NAMALWA (cell line): ENCODE measurements at regions not wholly inside any gene's neighbourhood (a gene's known extent, or its start where the extent isn't known, plus 50 kb on each side); places are given as distances from the start of the nearest gene placed in this dataset.

Experiments
- DNase-seq: peaks from one replicate; pipeline ENCODE4 v3.0.0-alpha.2; 2015; ENCODE audit warnings: low spot score

DNA sequence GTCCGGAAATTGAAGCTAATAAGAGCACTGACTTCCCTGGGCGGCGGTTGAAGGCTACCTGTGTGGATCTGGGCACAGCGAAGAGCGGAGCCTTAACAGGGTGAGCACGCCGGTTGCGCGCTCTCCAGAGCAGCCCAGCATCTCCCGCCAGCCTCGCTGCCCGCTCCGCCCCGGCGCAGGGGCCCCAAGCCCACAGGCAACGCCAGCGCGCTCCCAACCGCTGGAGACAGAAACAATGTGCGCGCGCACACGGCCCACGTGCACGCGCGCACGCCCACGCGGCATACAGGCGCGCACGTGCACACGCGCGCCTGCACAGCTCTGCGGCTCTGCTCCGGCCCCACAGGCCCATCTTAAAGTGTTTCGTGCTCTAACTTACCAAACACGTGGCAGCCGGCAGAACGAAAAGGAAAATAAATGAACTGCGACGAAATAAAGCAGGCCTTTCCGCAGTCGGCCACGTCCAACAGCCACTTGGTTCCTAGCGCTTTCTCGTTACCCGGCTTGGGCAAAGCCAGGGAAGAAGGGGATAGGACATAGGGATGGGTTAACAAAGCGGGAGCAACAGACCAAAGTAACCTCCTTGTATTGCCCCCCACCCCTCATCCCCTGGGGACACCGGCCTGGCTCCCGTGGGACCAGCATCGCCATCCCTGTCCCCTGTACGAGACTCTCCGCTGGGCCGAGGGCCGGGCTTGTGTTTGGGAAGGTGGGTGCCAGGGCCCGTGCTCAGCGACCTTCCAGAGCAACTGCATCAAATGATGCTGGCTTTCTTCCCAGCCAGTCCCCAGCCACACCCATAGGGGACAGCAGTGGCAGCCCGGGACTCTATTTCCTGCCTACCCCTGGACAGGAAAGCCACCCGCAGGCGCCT lies 203.7 kb downstream of the ABHD5 start:
- DNase-seq, result peak; percentile 55

DNA sequence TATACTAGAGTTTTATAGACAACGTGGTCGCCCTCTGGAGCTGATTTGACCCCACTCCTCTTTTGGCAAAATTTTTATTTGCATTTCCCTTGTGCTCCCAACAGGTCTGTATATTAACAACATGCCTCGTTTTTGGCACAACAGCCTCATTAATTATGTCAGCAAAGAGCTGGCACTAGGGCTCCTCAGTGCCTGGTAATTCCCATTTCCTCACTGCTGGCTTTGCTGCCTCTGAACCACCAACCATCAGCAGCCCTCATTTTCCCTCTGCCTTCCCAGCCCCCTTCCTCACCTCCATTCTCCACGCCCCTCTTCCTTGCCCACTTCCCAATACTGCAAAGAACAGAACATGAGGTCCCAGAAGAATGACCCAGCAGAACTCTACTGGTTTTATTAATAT lies 204.8 kb downstream of the ABHD5 start:
- no peak for DNase-seq

DNA sequence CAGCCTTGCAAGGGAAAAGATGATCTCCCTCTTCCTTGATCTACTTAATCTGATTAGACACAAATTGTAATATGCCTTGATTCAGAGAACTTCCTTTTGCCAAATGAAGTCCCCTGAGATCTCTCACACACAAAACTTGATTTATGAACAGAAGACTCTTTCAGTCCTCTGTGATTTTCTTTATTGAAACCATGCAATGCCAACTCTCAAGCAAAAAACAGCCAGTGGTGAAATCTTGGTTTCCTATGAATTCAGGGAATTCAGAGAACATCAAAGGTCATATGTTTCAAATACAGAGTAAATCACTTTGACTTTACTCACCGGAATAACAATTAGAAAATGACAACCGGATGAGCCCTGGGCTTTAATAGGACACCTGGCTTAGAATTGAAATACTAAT lies 211.7 kb downstream of the ABHD5 start:
- no peak for DNase-seq

DNA sequence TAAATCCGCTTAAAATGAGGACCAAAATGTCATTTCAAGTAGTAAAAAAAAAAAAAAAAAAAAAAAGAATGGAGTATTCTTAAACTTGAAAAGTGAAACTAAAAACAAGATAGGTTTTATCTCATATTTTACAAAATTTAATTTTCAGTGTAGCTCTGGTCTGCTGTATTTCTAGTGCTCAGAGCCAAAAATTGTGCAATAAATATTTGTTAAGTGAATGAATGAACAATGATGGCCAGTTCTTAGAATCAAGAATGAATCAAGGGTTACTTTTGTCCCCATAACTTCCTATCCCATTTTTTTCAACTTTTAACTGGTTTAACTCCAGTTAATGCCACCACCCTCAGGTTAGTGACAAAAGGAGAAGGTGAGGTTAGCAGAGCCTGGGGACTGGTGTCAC lies 214.4 kb downstream of the ABHD5 start:
- DNase-seq, result no peak

DNA sequence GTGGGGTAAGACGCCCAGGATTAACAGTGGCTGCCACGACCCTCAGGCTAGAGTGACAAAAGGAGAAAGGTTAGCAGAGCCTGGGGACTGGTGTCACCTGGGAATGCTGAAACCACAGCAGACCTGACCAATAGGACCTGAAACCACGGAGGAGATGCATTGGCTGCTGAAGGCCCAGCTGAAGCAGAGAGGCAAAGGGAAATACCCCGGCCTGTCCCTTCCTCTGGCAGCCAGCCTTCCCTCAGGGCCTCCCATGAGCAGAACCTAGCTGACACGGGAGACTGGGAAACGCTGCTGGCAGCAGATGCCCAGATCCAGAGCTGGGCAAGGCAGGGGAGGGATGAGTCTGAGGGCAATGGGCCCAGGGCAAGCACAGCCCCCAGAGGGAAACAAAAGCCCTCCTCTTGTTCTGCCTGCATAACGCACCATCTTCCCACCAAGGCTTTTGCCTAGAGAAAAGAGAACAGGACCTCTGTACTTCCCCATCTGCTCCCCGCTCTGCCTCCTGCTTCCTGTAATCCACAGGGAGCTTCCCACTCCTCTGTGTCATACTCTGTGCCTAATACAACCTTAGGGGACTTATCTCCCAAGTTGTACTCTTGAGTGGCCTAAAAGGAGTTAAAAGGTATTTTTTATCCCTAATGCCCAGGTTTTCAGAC lies 216.2 kb downstream of the ABHD5 start:
- DNase-seq, result no peak

DNA sequence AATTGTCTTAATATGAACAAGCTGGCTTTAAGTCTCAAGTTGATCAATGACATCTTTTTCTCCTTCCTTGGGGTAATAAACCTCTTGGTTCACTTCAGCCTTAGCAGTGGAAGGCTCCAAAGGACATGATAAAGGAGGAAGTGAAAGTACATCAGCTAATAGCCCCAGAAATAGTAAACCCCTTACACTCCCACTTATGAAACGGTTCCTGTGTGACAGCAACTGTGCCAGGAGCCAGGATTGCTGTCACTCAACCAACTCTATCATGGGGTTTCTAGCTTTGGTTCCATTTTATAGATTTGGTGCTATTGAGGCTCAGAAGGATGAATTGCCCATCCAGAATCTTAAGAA lies 216.7 kb downstream of the ABHD5 start:
- DNase-seq, result peak; percentile 61

DNA sequence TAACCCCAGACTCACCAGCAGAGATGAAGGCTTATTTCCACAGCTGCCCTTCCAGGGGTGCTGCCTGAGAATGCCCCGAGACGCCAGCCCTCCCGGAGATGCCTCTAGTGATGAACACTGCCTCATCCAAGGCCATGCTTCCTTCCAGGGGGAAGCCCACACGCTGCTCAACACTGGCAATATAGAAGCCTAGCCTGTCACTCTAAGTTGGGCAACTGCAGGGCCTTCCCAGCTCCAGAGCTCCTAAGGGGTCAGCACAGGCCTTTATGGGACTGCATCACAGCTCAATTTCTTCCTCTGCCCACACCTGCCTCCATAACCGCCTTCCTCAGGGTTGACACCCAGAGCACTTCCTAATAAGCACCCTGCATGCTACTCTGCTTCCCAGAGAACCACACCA lies 217.7 kb downstream of the ABHD5 start:
- no peak for DNase-seq

DNA sequence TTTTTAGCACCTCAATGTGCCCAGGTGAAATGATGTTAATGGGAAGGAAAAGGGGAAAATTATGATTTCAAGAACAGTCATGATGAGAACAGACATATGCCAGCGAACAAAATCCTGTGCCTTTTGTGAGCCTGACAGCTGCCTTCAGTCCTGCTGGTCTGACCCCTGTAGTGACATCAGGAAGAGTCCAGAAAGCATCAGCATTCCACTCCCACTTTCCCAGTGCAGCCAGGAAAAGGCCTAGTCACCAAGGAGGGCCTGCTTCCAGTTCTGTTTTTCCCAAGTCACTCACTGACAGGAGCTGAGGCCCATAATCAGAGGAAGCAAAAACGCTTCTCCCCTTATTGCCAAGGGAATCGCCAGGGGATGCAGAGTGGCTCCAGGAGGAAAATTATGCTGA lies 218.4 kb downstream of the ABHD5 start:
- no peak for DNase-seq

DNA sequence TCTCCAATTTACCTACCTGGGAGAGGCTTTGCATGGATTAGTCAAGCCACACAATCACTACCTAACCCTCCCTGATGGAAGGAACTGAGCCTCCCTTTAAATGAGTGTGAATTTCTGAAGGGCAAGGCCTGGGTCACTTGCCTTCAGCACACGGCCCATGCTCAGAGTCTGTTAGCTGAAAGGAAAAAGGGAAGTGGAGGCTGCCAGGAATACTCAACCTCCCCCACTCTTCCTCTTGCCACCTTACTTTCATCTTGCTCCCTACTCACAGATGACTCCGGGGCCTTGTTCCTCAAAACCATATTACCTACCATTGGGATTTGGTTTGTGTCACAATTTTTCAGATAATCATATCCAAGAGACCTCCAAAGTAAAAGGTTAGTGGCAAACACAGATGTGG lies 220.0 kb downstream of the ABHD5 start:
- no peak for DNase-seq

DNA sequence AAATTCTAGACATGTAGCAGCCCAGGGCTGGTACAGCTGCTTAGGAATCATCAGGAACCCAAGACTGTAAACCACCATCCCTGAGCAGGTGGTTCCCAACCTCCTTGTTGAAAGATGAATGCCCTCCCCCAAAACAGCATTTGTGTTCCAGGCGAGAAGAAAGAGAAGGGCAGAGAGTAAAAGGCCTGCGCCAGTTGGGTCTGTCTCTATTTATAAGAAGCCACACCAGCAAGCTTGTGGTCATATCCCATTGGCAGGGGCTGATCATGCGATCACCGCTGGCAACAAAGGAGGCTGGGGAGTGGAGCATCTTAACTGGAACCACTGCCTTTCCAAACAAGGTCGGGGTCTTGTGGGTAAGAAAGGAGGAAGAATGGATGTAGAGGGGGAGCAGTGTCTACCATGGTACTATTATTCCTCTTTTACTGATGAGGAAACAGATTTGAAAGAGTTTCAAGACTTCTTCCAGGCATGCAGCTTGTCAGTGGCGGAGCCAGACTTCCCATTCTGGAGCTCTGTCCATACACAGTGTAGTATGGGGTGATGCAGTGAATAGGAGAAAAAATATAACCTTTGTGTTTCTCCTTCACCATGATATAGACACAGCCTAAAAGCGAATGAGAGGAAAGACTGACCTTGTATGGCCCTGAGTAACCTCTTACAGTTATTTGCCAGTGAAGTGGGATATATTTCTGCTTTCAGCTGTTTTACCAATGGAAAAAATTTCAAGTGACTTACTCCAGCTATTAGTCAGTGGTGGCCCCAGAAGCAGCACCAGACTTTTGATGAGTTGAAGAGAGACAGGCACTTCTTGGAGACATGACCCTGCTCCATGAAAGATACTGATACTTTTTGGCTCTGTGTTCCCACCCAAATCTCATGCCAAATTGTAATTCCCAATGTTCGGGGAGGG lies 222.6 kb downstream of the ABHD5 start:
- no peak for DNase-seq

DNA sequence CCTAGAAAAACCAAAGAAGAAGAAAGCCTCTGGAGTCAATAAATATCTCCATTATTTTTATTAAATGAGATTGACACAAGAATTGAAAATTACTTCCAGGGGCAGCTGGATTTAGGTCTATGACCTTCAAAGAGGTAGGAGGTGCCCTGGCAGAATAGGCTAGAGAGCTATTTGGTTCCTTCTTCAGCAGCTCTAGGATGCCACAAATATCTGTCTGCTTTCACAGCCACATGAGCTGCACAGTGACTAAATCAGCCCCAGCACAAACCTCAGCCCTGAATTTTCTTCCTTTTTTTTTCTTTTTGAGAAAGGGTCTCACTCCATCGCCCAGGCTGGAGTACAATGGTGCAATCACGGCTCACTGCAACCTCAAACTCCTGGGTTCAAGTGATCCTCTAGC lies 223.5 kb downstream of the ABHD5 start:
- DNase-seq, result no peak

DNA sequence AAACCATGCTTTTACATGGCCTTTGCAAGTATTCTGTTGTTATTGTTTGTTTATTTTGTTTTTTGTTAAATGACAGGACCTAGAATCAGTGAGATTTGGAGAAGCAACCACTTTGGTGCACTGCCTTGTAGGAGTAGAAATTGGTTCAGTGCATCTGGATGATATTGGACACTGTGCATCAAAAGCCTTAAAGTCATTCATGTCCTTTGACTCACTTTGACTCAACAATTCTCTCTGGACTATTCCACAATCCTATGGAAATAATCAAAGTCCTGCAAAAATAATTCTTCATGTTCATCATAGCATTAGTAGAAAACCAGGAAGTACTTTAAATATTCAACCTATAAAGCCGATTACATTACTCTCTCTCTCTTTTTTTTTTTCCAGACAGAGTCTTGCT lies 224.8 kb downstream of the ABHD5 start:
- DNase-seq, result no peak

DNA sequence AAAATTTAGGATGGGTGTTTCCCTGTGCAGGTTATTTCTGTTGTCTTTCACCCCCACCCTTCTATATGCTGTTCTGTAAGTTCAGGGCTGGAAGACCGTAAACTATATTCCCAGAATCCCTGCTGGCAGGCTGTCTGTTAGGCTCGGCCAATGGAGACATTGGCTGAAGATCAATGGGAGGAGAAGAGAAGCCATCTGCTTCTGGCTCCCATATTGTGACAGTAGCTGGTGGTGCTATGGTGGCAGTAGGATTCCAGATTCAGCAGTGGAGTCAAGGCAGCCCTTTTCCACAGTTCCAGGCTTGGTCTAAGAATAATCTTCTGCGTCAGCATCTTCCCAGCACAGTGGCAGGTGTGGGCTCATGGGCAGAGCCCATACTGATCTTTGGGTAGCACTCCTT lies 226.6 kb downstream of the ABHD5 start:
- no peak for DNase-seq

DNA sequence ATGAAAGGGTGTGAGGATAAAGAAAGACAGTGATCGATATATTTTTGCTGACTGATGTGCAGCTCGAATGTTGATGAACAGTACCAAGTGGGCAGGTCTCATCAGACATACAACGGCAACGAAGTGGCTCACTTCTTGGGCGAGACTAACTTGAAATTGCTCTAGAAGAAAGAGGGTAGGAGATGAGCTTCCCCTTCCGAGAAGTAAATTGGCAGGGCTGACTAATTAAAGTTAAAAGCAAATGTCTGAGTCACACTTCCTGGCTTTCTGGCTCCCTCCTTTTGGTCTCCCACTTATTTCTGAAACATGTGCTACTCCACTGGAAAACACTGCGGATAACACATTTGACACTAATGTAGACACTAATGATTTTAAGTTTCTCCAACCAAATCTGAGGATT lies 228.3 kb downstream of the ABHD5 start:
- no peak for DNase-seq

DNA sequence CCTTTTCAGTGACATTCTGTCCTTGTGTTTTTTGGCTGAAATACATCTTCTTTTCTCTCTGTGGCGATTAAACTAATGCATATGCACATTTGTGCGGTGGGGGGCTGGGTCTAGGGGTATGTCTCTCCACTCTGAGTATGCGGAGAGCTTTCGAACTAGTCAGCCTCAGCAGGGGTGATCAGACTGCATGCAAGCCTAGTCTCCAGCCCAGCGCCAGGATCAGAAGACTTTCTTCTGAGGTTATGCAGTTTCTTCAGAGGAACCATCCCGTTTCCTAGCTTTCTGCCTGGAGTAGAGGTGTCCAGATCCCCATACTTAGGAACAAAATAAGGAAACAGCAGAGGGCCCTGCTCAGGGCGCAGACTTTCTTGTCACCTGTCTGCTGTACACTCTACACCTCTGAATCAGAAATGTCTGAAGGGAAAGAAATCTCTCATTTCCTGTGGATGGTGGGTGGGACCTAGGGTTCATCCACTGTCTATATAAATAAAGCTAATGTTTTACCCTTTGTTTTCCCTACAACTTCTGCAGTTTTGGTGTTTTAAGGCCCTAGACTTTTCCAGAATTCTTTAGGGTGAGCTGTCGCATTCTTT lies 230.4 kb downstream of the ABHD5 start:
- no peak for DNase-seq

DNA sequence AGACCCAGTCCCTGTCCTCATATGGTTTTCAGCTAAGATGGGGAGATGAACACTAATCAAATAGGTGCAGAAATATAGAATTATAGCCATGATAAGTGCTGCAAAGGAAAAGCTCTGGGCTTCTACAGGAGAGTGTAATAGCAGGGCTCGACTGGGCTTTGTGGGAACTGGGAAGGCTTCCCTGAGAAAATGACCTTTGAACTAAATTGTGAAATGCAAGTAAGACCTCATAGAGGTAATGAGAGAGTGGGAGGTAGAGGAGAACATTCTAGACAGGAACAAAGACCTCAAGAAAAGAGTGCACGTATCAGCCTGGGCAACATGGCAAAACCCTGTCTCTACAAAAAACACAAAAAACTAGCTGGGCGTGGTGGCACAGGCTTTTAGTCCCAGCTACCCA lies 231.6 kb downstream of the ABHD5 start:
- DNase-seq, result no peak

DNA sequence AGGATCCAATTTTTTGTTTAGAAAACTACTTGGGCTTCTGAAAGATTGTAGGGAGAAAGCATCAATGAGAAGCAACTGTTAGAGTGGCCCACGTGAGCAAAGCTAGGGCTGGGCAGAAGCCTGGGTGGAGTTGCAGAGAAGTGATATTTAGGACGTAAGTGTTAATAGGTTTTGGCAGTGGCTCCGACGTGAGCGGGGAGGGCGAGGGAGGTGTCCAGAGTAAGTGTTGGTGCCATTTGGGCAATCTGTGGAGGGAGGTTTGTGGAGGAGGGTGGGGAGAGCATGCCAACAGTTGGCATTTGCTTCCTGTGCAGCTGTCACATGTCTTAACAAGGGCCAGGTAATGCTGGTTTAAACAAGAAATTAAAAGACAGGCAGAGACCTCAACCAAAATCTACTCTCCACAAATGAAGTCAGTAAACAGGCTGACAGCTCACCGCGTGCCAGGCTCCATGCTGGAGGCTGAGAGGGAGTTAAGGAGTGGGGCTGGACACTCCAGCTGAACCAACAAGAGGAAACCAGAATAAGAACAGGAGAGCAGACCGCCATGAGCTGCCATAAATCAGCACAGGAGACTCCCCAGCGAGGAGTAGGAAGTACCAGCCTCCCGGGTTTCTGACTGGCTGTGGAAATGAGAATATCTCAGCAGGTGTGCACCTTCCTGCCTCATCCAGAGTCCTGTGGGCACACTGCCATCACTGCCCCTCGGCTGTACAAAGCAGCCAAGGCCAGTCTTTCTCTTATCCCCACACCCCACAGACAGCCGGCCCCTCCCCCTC lies 232.6 kb downstream of the ABHD5 start:
- DNase-seq, result no peak

DNA sequence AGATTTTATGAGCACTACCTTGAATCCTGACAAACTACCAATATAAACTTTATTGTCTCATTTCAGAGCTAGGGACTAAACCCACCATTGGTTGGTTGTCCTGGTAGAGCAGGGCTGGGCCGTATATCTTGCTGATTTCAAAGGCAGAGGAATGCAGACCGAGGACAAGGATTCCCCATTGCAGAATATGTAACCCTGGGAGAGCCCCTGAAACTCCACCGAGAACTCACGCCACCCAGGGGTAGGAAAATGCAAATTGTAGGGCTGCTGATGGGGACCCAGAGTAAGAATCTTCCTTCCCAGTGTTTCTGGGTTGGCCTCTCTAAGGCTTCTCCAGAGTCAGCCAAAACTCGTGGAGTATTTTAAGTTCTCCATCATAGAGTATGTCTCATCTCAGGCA lies 235.3 kb downstream of the ABHD5 start:
- no peak for DNase-seq

DNA sequence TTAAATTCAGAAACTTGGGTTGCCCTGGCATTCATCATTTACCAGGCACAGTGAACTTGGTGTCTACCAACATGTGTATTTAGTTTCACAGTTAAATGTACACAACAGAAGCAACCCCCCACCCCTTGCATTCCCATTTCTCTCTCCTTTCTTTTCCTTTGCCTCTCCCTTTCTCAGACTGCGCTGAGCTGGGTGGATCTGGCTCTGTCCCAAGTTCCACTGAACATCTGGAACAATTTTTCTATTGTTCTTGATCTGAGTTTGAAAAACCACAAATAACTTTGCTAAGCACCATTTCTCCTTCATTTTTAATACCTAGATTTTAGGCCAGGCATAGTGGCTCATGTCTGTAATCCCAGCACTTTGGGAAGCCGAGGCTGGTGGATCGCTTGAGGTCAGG lies 242.2 kb downstream of the ABHD5 start:
- DNase-seq, result no peak

DNA sequence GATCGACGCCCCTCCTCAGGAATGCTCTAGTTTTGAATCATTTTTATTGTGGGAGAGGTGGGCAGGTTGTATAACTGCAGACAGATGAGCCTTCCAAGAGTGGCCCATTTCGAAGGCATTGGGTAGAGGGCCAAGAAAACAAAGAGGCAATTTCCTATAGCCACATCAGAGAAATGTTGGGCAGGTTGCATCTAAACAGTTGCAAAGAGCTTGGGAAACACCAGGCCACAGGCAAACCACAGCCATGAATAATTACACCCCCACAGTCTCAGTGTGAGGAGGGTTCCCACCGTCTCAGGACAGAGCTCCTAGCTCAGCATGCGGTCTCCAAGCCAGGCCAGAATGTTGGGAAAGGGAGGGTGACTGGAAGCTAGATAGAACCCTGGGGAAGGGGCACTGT lies 257.3 kb downstream of the ABHD5 start:
- no peak for DNase-seq

DNA sequence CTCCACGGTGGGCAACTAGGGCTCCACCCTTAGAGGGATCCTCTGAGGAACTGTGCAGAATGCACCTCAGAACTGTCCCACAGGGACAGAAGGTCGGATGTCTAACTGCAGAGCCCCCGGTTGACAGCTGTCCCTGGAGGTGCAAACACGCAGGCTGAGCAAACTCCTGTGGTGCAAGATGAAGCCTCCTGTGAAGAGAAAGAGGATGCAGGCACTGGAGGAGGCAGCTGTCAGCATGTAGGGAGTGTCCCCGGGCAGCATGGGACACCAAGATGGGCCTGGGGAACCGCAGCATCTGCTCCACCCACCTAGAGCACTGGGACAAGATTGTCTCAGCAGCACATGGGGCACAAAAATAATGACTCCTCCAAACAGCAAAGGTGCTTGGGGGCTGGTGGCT lies 258.9 kb downstream of the ABHD5 start:
- no peak for DNase-seq

DNA sequence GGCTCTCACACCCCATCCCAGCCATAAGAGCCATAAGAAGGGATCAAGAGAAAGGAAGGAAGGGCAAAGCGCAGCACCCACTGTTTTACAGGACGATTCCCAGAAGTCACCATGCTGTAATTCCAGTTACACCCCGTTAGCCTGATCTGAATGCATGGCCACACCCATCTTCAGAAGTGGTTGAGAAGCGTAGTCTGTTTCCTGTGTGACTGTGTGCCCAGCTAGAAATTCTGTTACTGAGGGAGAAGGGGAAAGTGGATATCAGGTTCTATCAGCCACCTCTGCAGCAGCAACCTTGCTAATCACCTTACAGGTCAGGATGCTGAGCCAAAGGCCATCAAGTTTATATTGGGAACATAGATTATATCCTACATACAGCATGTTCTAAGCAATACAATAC lies 260.0 kb downstream of the ABHD5 start:
- DNase-seq, result no peak
